ENCODE measurements at regions not wholly inside any gene's neighbourhood (a gene's known extent, or its start where the extent isn't known, plus 50 kb on each side); places are given as distances from the start of the nearest gene placed in this dataset.

DNA sequence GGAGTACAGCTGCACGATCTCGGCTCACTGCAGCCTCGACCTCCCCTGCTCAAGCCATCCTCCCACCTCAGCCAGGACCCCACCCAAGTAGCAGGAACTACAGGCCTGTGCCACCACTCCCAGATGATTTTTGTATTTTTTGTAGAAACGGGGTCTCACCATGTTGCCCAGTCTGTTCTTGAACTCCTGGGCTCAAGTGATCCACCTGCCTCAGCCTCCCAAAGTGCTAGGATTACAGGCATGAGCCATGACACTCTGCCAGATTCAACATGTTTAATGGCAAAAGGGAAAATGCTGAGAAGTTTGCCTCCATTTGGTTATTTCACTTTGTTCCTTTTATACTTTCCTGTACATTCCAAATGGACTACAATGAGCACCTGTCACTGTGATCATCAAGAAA, 65.8 kb downstream of the ZIC5 start:
- H3K4me3 ChIP-seq, result no peak overlapping the region
- H3K27ac ChIP-seq, result no peak overlapping the region
- no peaks in the 10 kb centered on the region for H3K9me3 ChIP-seq (ENCODE audit: low read depth, low read length)
- TF ChIP-seq EZH2 (IDR thresholded peaks at IDR 0.05), result no peak
- TF ChIP-seq POLR2AphosphoS5 (IDR thresholded peaks at IDR 0.05; ENCODE audit: borderline replicate concordance, low read depth, low read length), result no peak
- no peak for TF ChIP-seq FOXP2 (optimal IDR thresholded peaks at IDR 0.05; ENCODE audit: control extremely low read depth, extremely low read length, insufficient read depth)
- H3K9ac ChIP-seq (ENCODE audit: insufficient read length), result no peak overlapping the region
- no peaks in the 10 kb centered on the region for H3K36me3 ChIP-seq (ENCODE audit: insufficient read depth, low read length)
- no peak for DNase-seq (ENCODE audit: low read depth, low spot score)

- TF ChIP-seq POLR2AphosphoS5 (IDR thresholded peaks at IDR 0.05; ENCODE audit: borderline replicate concordance, low read depth, low read length) (no peak), FOXP2 (optimal IDR thresholded peaks at IDR 0.05; ENCODE audit: control extremely low read depth, extremely low read length, insufficient read depth) (no peak), EZH2 (IDR thresholded peaks at IDR 0.05) (no peak)
- no peak for DNase-seq (ENCODE audit: low read depth, low spot score)
- Histone ChIP-seq H3K36me3 (ENCODE audit: insufficient read depth, low read length) (no peaks in the 10 kb centered on the region), H3K9ac (ENCODE audit: insufficient read length) (no peak overlapping the region), H3K4me3 (no peak overlapping the region), H3K27ac (no peak overlapping the region), H3K9me3 (ENCODE audit: low read depth, low read length) (no peaks in the 10 kb centered on the region)
Observed at GRCh38 chr13:99905224-99905623, 66.3 kb downstream of the ZIC5 start.

DNA sequence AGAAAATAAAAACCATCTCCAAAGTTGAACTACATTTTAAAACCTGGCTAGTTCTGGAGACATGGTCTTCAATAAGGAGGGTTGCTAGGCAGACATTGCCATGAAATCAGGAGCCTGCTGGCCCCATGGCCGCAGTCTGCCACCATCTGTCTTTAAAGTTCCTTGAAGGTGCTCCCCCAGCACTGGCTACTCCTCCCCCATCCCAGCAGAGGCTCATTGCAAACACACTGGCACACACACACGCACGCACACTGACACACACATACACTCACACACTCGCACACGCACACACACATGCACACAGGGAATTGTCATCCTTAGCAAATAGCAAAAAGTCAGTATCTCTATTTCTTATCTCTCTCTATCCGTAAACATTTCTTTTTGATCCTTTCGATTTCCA, 68.4 kb downstream of the ZIC5 start:
- no peak for DNase-seq (ENCODE audit: low read depth, low spot score)
- peak overlapping the region; percentile 32 for H3K9ac ChIP-seq (ENCODE audit: insufficient read length)
- no peak for TF ChIP-seq POLR2AphosphoS5 (IDR thresholded peaks at IDR 0.05; ENCODE audit: borderline replicate concordance, low read depth, low read length)
- peak overlapping the region; percentile 69 for H3K4me3 ChIP-seq
- no peaks in the 10 kb centered on the region for H3K9me3 ChIP-seq (ENCODE audit: low read depth, low read length)
- H3K36me3 ChIP-seq (ENCODE audit: insufficient read depth, low read length), result no peaks in the 10 kb centered on the region
- H3K27ac ChIP-seq, result peak overlapping the region; percentile 92

- DNase-seq (ENCODE audit: low read depth, low spot score), result no peak
- H3K27ac ChIP-seq, result peak overlapping the region; percentile 92
- no peak for TF ChIP-seq EZH2 (IDR thresholded peaks at IDR 0.05)
- TF ChIP-seq POLR2AphosphoS5 (IDR thresholded peaks at IDR 0.05; ENCODE audit: borderline replicate concordance, low read depth, low read length), result no peak
- no peak for TF ChIP-seq FOXP2 (optimal IDR thresholded peaks at IDR 0.05; ENCODE audit: control extremely low read depth, extremely low read length, insufficient read depth)
Observed at GRCh38 chr13:99902657-99903056, 68.9 kb downstream of the ZIC5 start.

DNA sequence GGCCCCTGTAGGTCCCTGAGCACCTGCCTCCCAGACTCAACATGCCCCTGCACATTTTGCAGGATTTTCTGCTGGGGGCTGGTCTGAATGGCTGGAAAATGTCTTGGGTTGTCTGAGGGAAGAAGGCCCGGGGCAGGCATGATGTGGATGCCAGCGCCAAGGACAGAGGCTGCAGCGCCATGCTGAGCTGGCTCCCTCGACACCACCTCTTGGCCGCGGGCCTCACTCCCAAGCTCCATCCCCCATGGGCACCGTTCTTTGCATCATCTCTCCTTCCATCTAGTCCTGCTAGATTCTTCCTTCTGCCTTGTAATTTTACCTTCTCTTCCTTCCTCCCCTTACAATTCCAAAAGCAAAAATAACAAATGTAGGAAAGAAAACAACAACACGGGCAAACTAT, 70.6 kb downstream of the ZIC5 start:
- DNase-seq (ENCODE audit: low read depth, low spot score), result no peak
- Histone ChIP-seq H3K9ac (ENCODE audit: insufficient read length) (no peak overlapping the region), H3K9me3 (ENCODE audit: low read depth, low read length) (no peaks in the 10 kb centered on the region), H3K36me3 (ENCODE audit: insufficient read depth, low read length) (no peaks in the 10 kb centered on the region), H3K27ac (no peak overlapping the region), H3K4me3 (no peak overlapping the region)
- no peak for TF ChIP-seq POLR2AphosphoS5 (IDR thresholded peaks at IDR 0.05; ENCODE audit: borderline replicate concordance, low read depth, low read length)
- no peak for TF ChIP-seq EZH2 (IDR thresholded peaks at IDR 0.05)

More at GRCh38 chr13:99902657-99903056, 68.9 kb downstream of the ZIC5 start:
- peak overlapping the region; percentile 32 for H3K9ac ChIP-seq (ENCODE audit: insufficient read length)
- H3K36me3 ChIP-seq (ENCODE audit: insufficient read depth, low read length), result no peaks in the 10 kb centered on the region
- H3K9me3 ChIP-seq (ENCODE audit: low read depth, low read length), result no peaks in the 10 kb centered on the region
- peak overlapping the region; percentile 69 for H3K4me3 ChIP-seq

DNA sequence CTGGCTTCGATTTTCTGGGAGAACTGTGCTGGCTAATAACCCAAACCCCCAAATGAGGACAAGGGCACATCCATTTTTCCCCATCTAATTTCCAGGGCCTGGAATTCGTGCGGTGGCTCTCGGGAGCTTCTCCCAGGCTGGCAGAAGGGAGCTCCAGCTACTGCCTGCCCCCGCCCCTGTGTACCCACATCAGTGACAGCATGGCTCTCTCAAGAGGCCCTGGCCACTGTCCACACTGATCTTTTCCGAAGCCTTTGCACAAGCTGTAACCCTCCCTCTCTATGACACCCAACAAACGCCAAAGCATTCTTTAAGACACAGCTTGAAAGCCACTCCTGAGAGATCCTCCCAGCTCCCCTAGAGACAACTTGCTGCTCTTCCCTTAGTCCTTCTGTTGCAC, 73.1 kb downstream of the ZIC5 start:
- no peak for TF ChIP-seq EZH2 (IDR thresholded peaks at IDR 0.05)
- no peak for TF ChIP-seq FOXP2 (optimal IDR thresholded peaks at IDR 0.05; ENCODE audit: control extremely low read depth, extremely low read length, insufficient read depth)
- no peak for TF ChIP-seq POLR2AphosphoS5 (IDR thresholded peaks at IDR 0.05; ENCODE audit: borderline replicate concordance, low read depth, low read length)
- Histone ChIP-seq H3K4me3 (no peak overlapping the region), H3K9ac (ENCODE audit: insufficient read length) (no peak overlapping the region), H3K36me3 (ENCODE audit: insufficient read depth, low read length) (no peaks in the 10 kb centered on the region), H3K9me3 (ENCODE audit: low read depth, low read length) (no peaks in the 10 kb centered on the region), H3K27ac (no peak overlapping the region)
- DNase-seq (ENCODE audit: low read depth, low spot score), result no peak

GRCh38 chr13:99897076-99897440, 74.5 kb downstream of the ZIC5 start:
- TF ChIP-seq FOXP2 (optimal IDR thresholded peaks at IDR 0.05; ENCODE audit: control extremely low read depth, extremely low read length, insufficient read depth) (no peak), EZH2 (IDR thresholded peaks at IDR 0.05) (no peak), POLR2AphosphoS5 (IDR thresholded peaks at IDR 0.05; ENCODE audit: borderline replicate concordance, low read depth, low read length) (no peak)
- DNase-seq (ENCODE audit: low read depth, low spot score), result no peak
- H3K27ac ChIP-seq, result no peak overlapping the region
- no peak overlapping the region for H3K4me3 ChIP-seq
- H3K36me3 ChIP-seq (ENCODE audit: insufficient read depth, low read length), result no peaks in the 10 kb centered on the region
- H3K9ac ChIP-seq (ENCODE audit: insufficient read length), result no peak overlapping the region
- H3K9me3 ChIP-seq (ENCODE audit: low read depth, low read length), result no peaks in the 10 kb centered on the region

GRCh38 chr13:99896369-99897075, 75.0 kb downstream of the ZIC5 start:
- no peak for TF ChIP-seq FOXP2 (optimal IDR thresholded peaks at IDR 0.05; ENCODE audit: control extremely low read depth, extremely low read length, insufficient read depth)
- no peak for TF ChIP-seq POLR2AphosphoS5 (IDR thresholded peaks at IDR 0.05; ENCODE audit: borderline replicate concordance, low read depth, low read length)
- TF ChIP-seq EZH2 (IDR thresholded peaks at IDR 0.05), result no peak
- no peak overlapping the region for H3K4me3 ChIP-seq
- no peak overlapping the region for H3K27ac ChIP-seq
- H3K36me3 ChIP-seq (ENCODE audit: insufficient read depth, low read length), result no peaks in the 10 kb centered on the region
- DNase-seq (ENCODE audit: low read depth, low spot score), result no peak
- no peaks in the 10 kb centered on the region for H3K9me3 ChIP-seq (ENCODE audit: low read depth, low read length)
- H3K9ac ChIP-seq (ENCODE audit: insufficient read length), result no peak overlapping the region

All from SK-N-MC (cell line).